ENCODE measurements at regions not wholly inside any gene's neighbourhood (a gene's known extent, or its start where the extent isn't known, plus 50 kb on each side); places are given as distances from the start of the nearest gene placed in this dataset.

- TF ChIP-seq MAX (IDR thresholded peaks at IDR 0.05) (no peak), FOXM1 (IDR thresholded peaks at IDR 0.05; ENCODE audit: borderline replicate concordance, low read depth) (no peak), EP300 (IDR thresholded peaks at IDR 0.05; ENCODE audit: borderline replicate concordance) (no peak), RAD21 (IDR thresholded peaks at IDR 0.05; ENCODE audit: low read depth) (no peak), ZBTB7A (IDR thresholded peaks at IDR 0.05; ENCODE audit: low read depth) (no peak), REST (IDR thresholded peaks at IDR 0.05; ENCODE audit: low read depth) (no peak), TCF12 (IDR thresholded peaks at IDR 0.05; ENCODE audit: low read depth) (no peak), NFIC (IDR thresholded peaks at IDR 0.05) (no peak), CREB1 (IDR thresholded peaks at IDR 0.05; ENCODE audit: low read depth) (no peak)
Measured at GRCh38 chr20:41701588-41702348, 83.6 kb upstream of the CHD6 start.
